A549 (cell line): ENCODE measurements at regions not wholly inside any gene's neighbourhood (a gene's known extent, or its start where the extent isn't known, plus 50 kb on each side); places are given as distances from the start of the nearest gene placed in this dataset.

Experiments
- POLR2A ChIP-seq: IDR thresholded peaks from 2 replicates; pipeline ENCODE4 v1.6.1; 2012; ENCODE audit warnings: mild to moderate bottlenecking, low read length
- POLR2AphosphoS2 ChIP-seq: conservative IDR thresholded peaks from 2 replicates; pipeline ENCODE4 v1.6.1; 2012; ENCODE audit warnings: low read length, improper control_type of control experiment, inconsistent platforms

GRCh38 chr3:156609546-156609945 lies 54.6 kb upstream of the SSR3 start:
- TF ChIP-seq POLR2A = no peak
- no peak for TF ChIP-seq POLR2AphosphoS2
